Tibial nerve (tissue), 4 donors: ENCODE measurements at regions not wholly inside any gene's neighbourhood (a gene's known extent, or its start where the extent isn't known, plus 50 kb on each side); places are given as distances from the start of the nearest gene placed in this dataset.

Experiments used
- DNase-seq, 2 donors: peaks; one replicate each; pipeline ENCODE4 v3.0.0-alpha.2; 2019; ENCODE audit warnings: low spot score in 2 of 2
- H3K27ac ChIP-seq, 4 donors: fragments of 200-600 bp; sonication (generic) in 3 of 4; one replicate each; pipeline ENCODE4 v1.5.1; 2017 to 2019; ENCODE audit warnings: mild to moderate bottlenecking in 1 of 4
- H3K27me3 ChIP-seq, 2 donors: fragments of 200-600 bp; sonication (generic) in 1 of 2; one replicate each; pipeline versions ENCODE4 v1.5.1 to v1.6.0; 2017 to 2019
- H3K36me3 ChIP-seq, 3 donors: fragments of 200-600 bp; sonication (generic); one replicate each; pipeline ENCODE4 v1.5.1; 2018 to 2019
- H3K4me1 ChIP-seq, 4 donors: fragments of 200-600 bp; sonication (generic) in 3 of 4; one replicate each; pipeline ENCODE4 v1.5.1; 2017 to 2019
- H3K4me3 ChIP-seq, 4 donors: fragments of 200-600 bp; sonication (generic) in 3 of 4; one replicate each; pipeline ENCODE4 v1.5.1; 2017 to 2019; ENCODE audit warnings: mild to moderate bottlenecking in 1 of 4, moderate library complexity in 1 of 4
- H3K9me3 ChIP-seq, 4 donors: fragments of 200-600 bp; sonication (generic) in 3 of 4; one replicate each; pipeline ENCODE4 v1.5.1; 2017 to 2019
- CTCF ChIP-seq, 5 experiments: fragments of 200-600 bp in 3 of 5; fragments of 450-650 bp in 2 of 5; sonication (generic) in 3 of 5; IDR thresholded peaks; one replicate each; pipeline ENCODE4 v1.5.1; 2016 to 2019; ENCODE audit warnings: antibody characterized with exemption in 5 of 5, mild to moderate bottlenecking in 3 of 5, moderate library complexity in 2 of 5
- EP300 ChIP-seq, 2 donors: sonication (generic); formaldehyde crosslinking; IDR thresholded peaks; one replicate each; pipeline ENCODE4 v1.6.1; 2017; ENCODE audit warnings: antibody characterized with exemption in 2 of 2, mild to moderate bottlenecking in 1 of 2
- POLR2A ChIP-seq, 2 donors: fragments of 450-650 bp; IDR thresholded peaks; one replicate each; pipeline ENCODE4 v1.6.1; 2017; ENCODE audit warnings: antibody characterized with exemption in 2 of 2, mild to moderate bottlenecking in 2 of 2, moderate library complexity in 2 of 2
- WGBS, 2 donors: methylation state at CpG; one replicate each; pipeline ENCODE4 v1.1.5; 2018; 5-methylcytosine and 5-hydroxymethylcytosine counted together

- Histone ChIP-seq H3K27ac (peak overlapping the region in 2 of 4 donors; percentile 60 to 66), H3K4me3 (no peak overlapping the region), H3K36me3 (no peaks in the 10 kb centered on the region), H3K27me3 (peaks cover 0 to 3% of the 10 kb centered on the region in 2 donors), H3K9me3 (no peaks in the 10 kb centered on the region), H3K4me1 (peaks cover 0 to 25% (median 6%) of the 10 kb centered on the region in 4 donors)
- peak in 1 of 2 donors; percentile 20 for DNase-seq
- WGBS, 2 donors, result 23 to 26% methylated on average over 10 of the region's 10 CpGs
- no peak for TF ChIP-seq CTCF (IDR thresholded peaks at IDR 0.05)
- no peak for TF ChIP-seq POLR2A (IDR thresholded peaks at IDR 0.05)
- peak in 1 of 2 donors; percentile 41 for TF ChIP-seq EP300 (IDR thresholded peaks at IDR 0.05)
Observed at GRCh38 chr10:27620430-27621397, 116.6 kb downstream of the RAB18 start.

- peak overlapping the region in 2 of 4 donors; percentile 60 to 66 for H3K27ac ChIP-seq
- peaks cover 0 to 8% of the 10 kb centered on the region in 2 donors for H3K27me3 ChIP-seq
- TF ChIP-seq POLR2A (IDR thresholded peaks at IDR 0.05) (no peak), CTCF (IDR thresholded peaks at IDR 0.05) (no peak), EP300 (IDR thresholded peaks at IDR 0.05) (no peak)
- H3K36me3 ChIP-seq, result no peaks in the 10 kb centered on the region
- H3K4me3 ChIP-seq, result no peak overlapping the region
- peaks cover 0 to 27% (median 6%) of the 10 kb centered on the region in 4 donors for H3K4me1 ChIP-seq
- 49 to 68% methylated on average over 4 of the region's 4 CpGs for WGBS, 2 donors
- DNase-seq, result no peak
- H3K9me3 ChIP-seq, result no peaks in the 10 kb centered on the region
Observed at GRCh38 chr10:27621461-27621860, 117.4 kb downstream of the RAB18 start.

GRCh38 chr10:27622596-27622995, 118.5 kb downstream of the RAB18 start:
- TF ChIP-seq EP300 (IDR thresholded peaks at IDR 0.05), result no peak
- TF ChIP-seq POLR2A (IDR thresholded peaks at IDR 0.05), result no peak
- TF ChIP-seq CTCF (IDR thresholded peaks at IDR 0.05), result no peak
- Histone ChIP-seq H3K9me3 (no peaks in the 10 kb centered on the region), H3K27ac (no peak overlapping the region), H3K36me3 (no peaks in the 10 kb centered on the region), H3K27me3 (peaks cover 0 to 8% of the 10 kb centered on the region in 2 donors), H3K4me1 (peaks cover 0 to 27% (median 6%) of the 10 kb centered on the region in 4 donors), H3K4me3 (no peak overlapping the region)
- 76 to 88% methylated on average over 1 of the region's 1 CpG for WGBS, 2 donors
- DNase-seq, result no peak
